GM12872 (cell line): ENCODE measurements at regions not wholly inside any gene's neighbourhood (a gene's known extent, or its start where the extent isn't known, plus 50 kb on each side); places are given as distances from the start of the nearest gene placed in this dataset.

Experiments used
- TF ChIP-seq, protein P1 (sequence below): IDR thresholded peaks from 3 replicates; pipeline ENCODE4 v1.5.1; 2011; ENCODE audit warnings: low read depth, mild to moderate bottlenecking, low read length, moderate library complexity; ENCODE audit not compliant: insufficient read depth

DNA sequence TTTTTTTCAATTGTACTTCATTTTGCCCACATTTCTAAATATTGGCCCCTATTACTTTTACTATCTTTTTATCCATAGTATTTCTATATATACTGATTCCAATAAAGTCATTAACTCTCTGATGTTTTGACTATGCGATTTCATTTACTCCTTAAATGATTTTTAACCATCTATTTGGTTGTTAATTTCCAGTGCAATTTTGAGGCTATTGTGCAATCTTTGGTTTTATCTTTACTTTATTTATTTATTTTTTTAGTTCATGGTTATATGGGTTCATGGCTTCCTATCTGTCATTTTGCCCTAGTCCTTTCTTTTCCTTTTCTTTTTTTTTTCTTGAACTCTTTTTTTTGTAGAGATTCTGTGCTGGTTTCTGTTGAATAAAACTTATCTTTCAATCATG, 1408.0 kb upstream of the GBE1 start:
- TF ChIP-seq, protein P1, sequence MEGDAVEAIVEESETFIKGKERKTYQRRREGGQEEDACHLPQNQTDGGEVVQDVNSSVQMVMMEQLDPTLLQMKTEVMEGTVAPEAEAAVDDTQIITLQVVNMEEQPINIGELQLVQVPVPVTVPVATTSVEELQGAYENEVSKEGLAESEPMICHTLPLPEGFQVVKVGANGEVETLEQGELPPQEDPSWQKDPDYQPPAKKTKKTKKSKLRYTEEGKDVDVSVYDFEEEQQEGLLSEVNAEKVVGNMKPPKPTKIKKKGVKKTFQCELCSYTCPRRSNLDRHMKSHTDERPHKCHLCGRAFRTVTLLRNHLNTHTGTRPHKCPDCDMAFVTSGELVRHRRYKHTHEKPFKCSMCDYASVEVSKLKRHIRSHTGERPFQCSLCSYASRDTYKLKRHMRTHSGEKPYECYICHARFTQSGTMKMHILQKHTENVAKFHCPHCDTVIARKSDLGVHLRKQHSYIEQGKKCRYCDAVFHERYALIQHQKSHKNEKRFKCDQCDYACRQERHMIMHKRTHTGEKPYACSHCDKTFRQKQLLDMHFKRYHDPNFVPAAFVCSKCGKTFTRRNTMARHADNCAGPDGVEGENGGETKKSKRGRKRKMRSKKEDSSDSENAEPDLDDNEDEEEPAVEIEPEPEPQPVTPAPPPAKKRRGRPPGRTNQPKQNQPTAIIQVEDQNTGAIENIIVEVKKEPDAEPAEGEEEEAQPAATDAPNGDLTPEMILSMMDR: no peak

DNA sequence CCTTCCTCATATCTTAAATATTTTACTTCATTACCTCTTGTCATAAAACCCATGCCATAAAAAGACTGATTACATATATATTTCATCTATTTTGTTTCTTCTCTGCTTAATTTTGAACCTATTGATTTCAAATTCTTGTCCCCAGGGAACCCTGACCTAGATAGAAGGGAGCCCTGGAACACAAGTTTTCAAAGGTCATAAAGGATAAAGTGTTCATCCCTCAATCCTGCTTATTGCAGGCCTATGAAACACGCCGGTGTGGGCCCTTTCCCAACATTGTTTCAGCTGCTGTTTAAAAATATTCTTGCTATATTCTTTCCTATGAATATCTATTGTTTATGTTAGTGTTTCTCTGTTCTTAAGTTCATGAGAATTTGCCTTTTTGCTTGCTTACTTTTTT, 1389.5 kb upstream of the GBE1 start:
- TF ChIP-seq, protein P1: no peak

DNA sequence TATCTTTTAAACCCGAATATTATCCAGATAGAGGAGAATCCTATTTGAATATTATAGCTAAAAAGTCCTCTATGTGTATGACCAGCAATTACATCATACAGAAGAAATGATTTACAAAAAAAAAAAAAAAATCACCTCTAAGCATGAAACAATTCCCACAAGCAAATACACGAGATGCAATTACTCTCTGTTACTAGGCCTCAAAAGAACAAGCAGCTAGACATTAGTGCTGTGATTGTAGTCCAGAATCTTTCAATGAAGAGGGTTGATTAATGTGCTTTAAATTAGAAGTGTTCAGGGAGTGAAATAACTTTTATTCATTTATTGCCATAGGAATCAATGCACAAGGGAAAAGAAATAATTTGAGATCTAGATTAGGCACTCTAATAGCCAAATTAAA, 1379.5 kb upstream of the GBE1 start:
- TF ChIP-seq, protein P1: no peak

DNA sequence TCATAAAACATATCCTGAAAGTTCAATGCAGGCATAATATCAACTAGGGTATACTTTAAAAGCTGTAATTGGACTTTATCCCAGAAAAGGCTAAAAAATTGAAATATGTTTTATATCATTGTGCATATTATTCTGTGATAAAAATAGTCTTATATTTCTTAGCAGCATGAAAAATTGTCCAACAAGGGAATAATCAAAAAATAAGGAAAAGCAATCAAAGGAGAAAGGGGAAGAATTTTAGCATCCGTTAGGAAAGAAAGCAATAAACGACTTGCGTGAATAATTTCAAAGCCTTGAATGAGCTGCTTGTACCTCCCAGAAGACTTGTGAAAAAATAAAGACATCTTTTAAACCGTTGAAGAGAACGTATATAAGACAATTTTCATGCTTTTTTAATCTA, 1369.8 kb upstream of the GBE1 start:
- TF ChIP-seq, protein P1: no peak

DNA sequence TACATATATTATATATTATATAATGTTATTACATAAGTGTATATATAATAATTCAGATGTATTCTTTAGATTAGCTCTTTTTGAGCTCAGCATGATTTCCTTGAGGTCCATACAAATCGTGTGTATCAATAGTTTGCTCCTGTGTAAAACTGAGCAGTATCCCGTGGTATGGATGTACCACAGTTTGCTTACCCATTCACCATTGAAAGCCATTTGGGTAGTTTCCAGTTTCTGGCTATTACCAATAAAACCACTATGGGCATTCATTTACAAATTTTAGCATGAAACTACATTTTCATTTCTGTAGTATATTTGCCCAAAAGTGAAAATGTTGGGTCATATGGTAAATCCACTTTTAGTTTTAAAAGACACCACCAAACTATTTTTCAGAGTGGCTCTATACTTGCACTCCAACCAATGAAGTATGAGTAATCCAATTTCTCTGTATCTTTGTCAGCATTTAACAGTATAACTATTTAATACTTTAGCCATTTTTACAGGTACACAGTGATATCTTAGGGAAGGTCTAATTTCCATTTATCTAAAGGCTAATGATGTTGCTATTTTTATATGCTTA, 1361.4 kb upstream of the GBE1 start:
- TF ChIP-seq, protein P1: no peak

DNA sequence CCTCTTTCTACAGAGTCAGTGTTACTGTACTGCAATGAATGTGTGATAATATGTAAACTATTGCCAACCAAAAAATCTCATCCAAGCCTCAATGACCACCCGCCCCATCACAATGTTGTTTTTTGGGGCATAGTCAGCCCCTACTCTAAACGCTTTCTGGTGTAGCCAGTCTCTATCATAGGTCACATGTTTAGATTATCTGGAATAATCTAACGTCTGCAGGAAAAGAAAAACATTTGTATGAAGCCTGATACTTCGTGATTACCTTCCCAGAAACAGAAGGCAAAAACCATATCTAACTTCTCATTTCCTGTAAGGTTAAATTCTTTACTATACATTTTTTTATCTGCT, 1331.8 kb upstream of the GBE1 start:
- TF ChIP-seq, protein P1: no peak

DNA sequence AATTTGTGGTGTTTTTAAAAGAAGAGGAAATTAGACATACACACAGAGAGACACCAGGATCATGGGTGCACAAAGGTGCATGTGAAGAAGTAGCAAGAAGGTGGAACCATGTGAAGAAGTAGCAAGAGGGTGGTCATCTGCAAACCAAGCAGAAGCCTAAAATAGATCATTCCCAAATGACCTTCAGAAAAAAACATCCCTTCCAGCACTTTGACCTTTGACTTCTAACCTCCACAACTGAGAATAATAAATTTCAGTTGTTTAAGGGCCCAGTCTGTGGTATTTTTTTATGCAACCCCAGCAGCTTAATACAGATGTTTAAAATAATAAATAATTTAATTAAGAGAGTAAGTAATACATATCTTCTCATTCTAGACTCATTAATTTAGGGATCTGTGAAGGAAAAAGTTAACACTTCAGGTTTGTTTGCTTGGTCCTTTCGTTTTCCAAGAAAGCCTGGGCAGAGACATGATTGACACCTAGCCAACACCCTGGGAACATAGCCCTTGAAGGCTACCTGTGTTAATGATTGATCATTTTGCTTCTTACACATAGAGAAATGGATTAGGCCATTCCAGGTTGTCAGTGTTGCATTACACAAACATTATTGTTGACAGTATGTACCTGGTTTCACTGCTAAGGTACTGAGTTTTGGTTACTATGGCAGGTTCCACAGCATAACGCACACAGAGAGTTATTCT, 1331.2 kb upstream of the GBE1 start:
- TF ChIP-seq, protein P1: no peak
